Right lobe of liver (tissue), 4 donors: ENCODE measurements at regions not wholly inside any gene's neighbourhood (a gene's known extent, or its start where the extent isn't known, plus 50 kb on each side); places are given as distances from the start of the nearest gene placed in this dataset.

Experiments used
- POLR2A ChIP-seq: fragments of 450-650 bp; IDR thresholded peaks from one replicate; pipeline ENCODE4 v1.6.1; 2017; ENCODE audit warnings: antibody characterized with exemption, mild to moderate bottlenecking
- TF ChIP-seq, protein P1 (sequence below), 4 donors: fragments of 200-600 bp in 3 of 4; fragments of 450-650 bp in 1 of 4; IDR thresholded peaks; one replicate each; pipeline versions ENCODE4 v1.5.1 to v1.8.0; 2016 to 2022; ENCODE audit warnings: antibody characterized with exemption in 4 of 4, mild to moderate bottlenecking in 2 of 4
- donor health status: DM: no; HTN: no; CAD: no.
- donor health status: DM: no; HTN: no; CAD: no.
- donor health status: DM: no; HTN: yes; CAD: no.

DNA sequence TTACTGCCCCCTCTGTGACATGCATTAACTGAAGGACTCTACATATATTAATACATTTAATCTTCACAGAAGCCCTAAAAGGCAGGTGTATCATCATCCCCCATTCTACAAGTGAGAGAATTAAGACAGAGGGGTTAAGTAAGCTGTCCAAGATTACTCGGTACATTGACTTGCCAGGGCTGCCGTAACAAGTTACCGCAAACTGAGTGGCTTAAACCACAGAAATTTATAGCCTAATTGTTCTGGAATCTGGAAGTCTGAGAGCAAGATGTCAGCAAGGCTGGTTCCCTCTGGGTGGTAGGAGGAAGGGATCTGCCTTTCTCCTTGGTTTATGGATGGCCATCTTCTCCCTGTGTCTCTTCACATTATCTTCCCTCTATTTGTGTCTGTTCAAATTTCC lies 605.5 kb downstream of the EPHA4 start:
- TF ChIP-seq, protein P1, sequence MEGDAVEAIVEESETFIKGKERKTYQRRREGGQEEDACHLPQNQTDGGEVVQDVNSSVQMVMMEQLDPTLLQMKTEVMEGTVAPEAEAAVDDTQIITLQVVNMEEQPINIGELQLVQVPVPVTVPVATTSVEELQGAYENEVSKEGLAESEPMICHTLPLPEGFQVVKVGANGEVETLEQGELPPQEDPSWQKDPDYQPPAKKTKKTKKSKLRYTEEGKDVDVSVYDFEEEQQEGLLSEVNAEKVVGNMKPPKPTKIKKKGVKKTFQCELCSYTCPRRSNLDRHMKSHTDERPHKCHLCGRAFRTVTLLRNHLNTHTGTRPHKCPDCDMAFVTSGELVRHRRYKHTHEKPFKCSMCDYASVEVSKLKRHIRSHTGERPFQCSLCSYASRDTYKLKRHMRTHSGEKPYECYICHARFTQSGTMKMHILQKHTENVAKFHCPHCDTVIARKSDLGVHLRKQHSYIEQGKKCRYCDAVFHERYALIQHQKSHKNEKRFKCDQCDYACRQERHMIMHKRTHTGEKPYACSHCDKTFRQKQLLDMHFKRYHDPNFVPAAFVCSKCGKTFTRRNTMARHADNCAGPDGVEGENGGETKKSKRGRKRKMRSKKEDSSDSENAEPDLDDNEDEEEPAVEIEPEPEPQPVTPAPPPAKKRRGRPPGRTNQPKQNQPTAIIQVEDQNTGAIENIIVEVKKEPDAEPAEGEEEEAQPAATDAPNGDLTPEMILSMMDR (IDR thresholded peaks at IDR 0.05): no peak
- no peak for TF ChIP-seq POLR2A
